NCI-H2107 (cell line): ENCODE measurements at regions not wholly inside any gene's neighbourhood (a gene's known extent, or its start where the extent isn't known, plus 50 kb on each side); places are given as distances from the start of the nearest gene placed in this dataset.

Source experiments
- DNase-seq: peaks from one replicate; lab custom pipeline; 2025; lab: John Stamatoyannopoulos, UW

GRCh38 chr2:52128081-52128480, 1096.1 kb upstream of the NRXN1 start:
- no peak for DNase-seq

DNA sequence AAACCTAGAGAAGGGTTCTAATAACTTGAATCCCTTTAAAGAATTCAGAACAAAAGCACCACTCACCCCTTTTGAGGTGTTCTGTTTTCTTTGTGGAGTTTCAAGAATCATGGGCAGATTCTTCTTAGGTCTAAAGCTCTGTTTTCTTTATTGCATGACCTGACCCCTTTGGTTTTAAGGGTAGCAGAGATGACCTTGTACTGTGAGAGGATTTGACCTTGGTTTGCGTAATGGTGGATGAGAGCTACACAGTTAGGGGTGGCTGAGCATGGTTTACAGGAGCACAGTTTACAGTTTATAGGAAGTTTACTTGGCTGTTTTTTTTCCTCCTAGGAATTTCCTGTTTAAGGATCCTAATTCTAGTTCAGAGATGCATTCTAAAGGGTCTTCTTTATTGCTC, 1095.6 kb upstream of the NRXN1 start:
- DNase-seq = no peak

DNA sequence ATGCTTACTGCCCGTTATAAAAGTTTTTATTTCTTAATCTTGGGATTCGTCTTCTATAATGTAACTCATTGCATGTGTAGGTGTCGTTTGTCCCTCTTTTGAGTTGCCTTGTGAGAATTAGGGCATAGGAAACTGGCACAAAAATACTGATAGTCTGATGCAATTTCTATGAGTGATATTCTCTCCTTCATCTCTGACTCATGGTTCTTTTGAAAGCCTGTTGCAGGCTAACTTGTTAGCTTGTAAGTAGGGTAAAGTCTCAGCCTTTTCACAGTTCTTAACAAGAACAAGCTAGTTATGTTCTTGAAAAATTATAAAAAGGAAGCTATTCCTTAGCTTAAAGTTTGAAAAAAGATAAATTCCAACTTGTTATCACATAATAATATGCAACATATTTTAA, 1085.4 kb upstream of the NRXN1 start:
- no peak for DNase-seq

GRCh38 chr2:52115750-52116149, 1083.8 kb upstream of the NRXN1 start:
- no peak for DNase-seq

DNA sequence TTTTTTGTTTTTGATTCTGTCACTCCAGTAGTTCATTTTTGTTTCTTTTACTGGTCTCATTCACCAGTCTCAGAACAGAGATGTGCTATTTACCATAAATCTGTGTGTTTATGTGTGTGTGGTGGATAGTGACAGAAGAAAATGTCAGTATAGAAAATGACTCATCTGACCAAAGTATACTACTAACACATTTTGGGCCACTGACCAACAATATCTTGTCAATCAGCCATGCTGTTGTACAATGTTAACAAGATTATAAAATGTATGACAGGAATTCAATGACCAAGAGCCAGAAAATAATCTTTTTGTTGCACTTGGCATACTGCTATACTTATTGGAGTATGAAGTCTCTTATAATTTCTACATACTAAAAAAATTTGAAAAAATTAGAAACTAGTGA, 1081.4 kb upstream of the NRXN1 start:
- DNase-seq = no peak

- no peak for DNase-seq
Measured at GRCh38 chr2:52112141-52112540, 1080.2 kb upstream of the NRXN1 start.

DNA sequence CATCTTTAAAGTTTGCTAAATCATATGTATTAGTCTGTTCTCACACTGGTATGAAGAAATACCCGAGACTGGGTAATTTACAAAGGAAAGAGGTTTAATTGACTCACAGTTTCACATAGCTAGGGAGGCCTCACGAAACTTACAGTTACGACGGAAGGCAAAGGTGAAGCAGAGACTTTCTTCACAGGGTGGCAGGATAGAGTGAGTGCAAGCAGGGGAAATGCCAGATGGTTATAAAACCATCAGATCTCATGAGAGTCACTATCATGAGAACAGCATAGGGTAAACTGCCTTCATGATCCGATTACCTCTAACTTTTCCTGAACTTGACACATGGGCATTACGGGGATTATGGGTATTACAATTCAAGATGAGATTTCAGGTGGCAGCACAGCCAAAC, 1075.2 kb upstream of the NRXN1 start:
- DNase-seq = no peak

DNA sequence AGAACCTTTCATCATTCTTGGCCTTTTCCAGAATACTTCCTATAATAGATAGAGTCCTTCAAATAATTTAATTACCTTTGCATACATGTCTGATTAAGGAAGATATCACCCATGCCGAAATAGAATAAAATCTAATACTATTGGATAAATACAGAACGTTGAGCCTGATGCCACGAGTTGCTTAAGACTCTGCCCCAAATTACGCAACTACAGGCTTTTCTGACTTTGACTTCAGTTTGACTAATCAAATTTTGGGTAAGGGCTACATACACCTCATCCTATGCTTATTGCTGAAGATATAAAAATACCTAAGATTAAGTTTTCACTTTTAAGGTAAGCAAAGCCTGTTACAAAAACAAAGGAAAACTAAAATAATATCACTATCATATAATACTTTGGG, 1065.1 kb upstream of the NRXN1 start:
- DNase-seq = no peak

- no peak for DNase-seq
Measured at GRCh38 chr2:52084759-52085158, 1052.8 kb upstream of the NRXN1 start.

GRCh38 chr2:52083214-52083613, 1051.3 kb upstream of the NRXN1 start:
- no peak for DNase-seq

DNA sequence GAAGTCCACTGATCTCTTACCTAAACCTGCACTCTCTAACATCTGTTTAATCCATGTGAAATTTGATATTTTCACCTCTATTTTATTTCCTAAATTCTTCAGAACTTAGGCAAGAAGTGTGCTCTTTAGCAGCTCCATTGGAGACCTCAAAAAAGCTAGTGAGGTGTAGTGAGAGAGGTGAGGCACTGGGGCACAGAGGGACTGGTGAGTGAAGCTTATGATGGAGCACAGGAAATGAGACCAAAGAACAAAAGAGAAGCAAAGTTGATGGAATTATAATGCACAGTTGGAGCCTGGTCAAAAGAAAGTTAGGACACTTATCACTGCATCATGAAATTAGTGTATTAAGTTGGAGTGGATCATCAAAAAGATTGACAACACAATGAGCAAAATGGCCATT, 1050.7 kb upstream of the NRXN1 start:
- DNase-seq = no peak

GRCh38 chr2:52079602-52080001, 1047.7 kb upstream of the NRXN1 start:
- no peak for DNase-seq

DNA sequence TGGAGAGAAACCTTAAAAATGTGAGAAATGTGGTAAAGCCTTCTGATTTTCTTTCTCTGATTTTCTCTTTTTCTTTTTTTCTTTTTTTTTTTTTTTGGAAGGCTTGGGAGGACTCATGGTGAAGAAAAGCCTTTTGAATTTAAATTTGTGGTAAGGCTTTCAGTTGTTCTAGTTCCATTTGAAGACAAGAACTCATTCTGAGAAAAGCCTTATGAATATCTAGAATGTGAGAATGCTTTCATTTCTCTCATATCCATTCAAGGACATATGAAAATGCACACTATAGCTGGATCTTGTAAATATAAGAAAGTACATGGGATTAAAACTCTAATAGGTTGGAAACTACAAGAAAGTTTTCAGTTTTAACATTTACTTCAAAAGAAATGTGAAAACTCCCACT, 1045.2 kb upstream of the NRXN1 start:
- DNase-seq = no peak

- no peak for DNase-seq
Measured at GRCh38 chr2:52074130-52074719, 1042.3 kb upstream of the NRXN1 start.

- no peak for DNase-seq
Measured at GRCh38 chr2:52072949-52073348, 1041.0 kb upstream of the NRXN1 start.

- DNase-seq = no peak
Measured at GRCh38 chr2:52070665-52071064, 1038.7 kb upstream of the NRXN1 start.

DNA sequence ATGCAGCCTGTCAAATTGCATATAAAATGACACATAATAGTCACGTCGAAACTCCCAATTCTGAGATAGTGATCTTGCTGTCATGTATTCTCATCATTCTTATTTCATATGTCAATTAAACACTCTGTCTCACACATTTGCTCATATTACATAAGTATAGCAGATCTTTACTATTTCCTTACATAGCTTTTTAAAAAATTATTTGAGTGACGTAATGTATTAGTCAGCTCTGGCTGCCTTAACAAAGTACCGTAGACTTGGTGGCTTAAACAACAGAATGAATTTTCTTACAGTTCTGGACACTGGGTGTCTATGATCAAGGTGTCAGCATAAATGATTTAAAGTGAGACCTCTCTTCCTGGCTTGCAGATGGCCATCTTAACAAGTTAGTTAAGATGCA, 1032.3 kb upstream of the NRXN1 start:
- DNase-seq = no peak

- DNase-seq = no peak
Measured at GRCh38 chr2:52054824-52055223, 1022.9 kb upstream of the NRXN1 start.

- DNase-seq = no peak
Measured at GRCh38 chr2:52036853-52037252, 1004.9 kb upstream of the NRXN1 start.

GRCh38 chr2:52036024-52036423, 1004.1 kb upstream of the NRXN1 start:
- DNase-seq = no peak

DNA sequence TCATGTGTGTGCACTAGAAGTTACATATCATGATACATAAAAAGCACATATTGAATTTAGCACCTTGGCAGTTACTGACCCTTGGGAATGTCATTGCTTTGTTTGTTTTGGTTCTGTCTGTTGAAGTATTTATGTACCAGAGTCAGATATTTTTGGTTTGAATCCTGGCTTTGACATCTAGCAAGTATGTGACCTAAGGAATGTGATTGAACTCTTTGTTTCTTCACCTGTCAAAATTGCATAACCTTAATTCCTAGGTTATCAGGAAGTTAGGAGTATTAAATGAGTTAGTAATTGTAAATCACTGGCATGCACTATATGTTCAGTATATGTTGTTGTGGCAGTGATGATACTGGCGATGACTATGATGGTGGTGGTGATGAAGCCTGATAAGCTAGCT, 1003.5 kb upstream of the NRXN1 start:
- DNase-seq = no peak

GRCh38 chr2:52034706-52035105, 1002.8 kb upstream of the NRXN1 start:
- no peak for DNase-seq

DNA sequence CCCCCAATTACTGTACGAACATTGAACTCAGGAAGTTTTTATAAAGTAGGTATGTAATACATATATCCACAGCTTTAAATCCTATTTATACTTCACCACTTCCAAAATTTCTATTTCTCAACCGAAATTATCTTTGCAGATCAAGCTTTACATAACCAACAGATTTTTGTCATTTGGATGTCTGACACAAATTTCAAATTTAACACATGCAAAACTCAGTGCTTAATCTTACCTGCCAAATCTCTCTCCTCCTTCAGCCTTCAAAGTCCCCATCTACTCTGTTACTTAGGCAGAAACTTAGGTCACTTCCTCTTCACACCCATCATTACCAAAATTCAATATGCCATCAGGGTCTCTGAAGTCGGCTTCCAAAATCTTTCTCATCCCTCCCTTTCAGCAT, 990.1 kb upstream of the NRXN1 start:
- no peak for DNase-seq

- DNase-seq = no peak
Measured at GRCh38 chr2:52017646-52018235, 985.8 kb upstream of the NRXN1 start.
